Activated CD4-positive, alpha-beta T cell treated with anti-CD3 and anti-CD28 coated beads for 36 hours (primary cell): ENCODE measurements at regions not wholly inside any gene's neighbourhood (a gene's known extent, or its start where the extent isn't known, plus 50 kb on each side); places are given as distances from the start of the nearest gene placed in this dataset.

Source experiments
- ATAC-seq: fragments of 200-7000 bp; cut with Tn5 transposase; one replicate; pipeline ENCODE4 v1.10.0; 2021; ENCODE audit warnings: mild to moderate bottlenecking, moderate library complexity
- CTCF ChIA-PET: fragments of 350-600 bp; sonication (Branson Sonifier 250); formaldehyde crosslinking; loops from one replicate; lab custom pipeline; 2021; ENCODE audit warnings: antibody characterized with exemption; lab: Charles Lee
- POLR2A ChIA-PET: fragments of 350-600 bp; sonication (Branson Sonifier 250); formaldehyde crosslinking; loops from one replicate; lab custom pipeline; 2021; ENCODE audit warnings: antibody characterized with exemption, inconsistent platforms; lab: Charles Lee
- DNase-seq: peaks from one replicate; pipeline ENCODE4 v3.0.0-alpha.2; 2020
- H3K27ac Mint-ChIP-seq: one replicate; pipeline ENCODE4 v1.8.0; 2021; ENCODE audit warnings: mixed read lengths
- H3K27me3 Mint-ChIP-seq: one replicate; pipeline ENCODE4 v1.8.0; 2021; ENCODE audit warnings: mixed read lengths
- H3K36me3 Mint-ChIP-seq: one replicate; pipeline ENCODE4 v1.8.0; 2021; ENCODE audit warnings: low read depth, mixed read lengths
- H3K4me1 Mint-ChIP-seq: one replicate; pipeline ENCODE4 v1.8.0; 2021; ENCODE audit warnings: mixed read lengths
- H3K4me3 Mint-ChIP-seq: one replicate; pipeline ENCODE4 v1.8.0; 2021; ENCODE audit warnings: mild to moderate bottlenecking, moderate library complexity, mixed read lengths
- H3K9me3 Mint-ChIP-seq: one replicate; pipeline ENCODE4 v1.8.0; 2021; ENCODE audit warnings: low read depth, mixed read lengths
- intact Hi-C, 2 experiments: fragments of 100-400 bp; cut with DNase I in 1 of 2; cut with micrococcal nuclease in 1 of 2; formaldehyde crosslinking; loops; one replicate each; pipeline versions ENCODE4 v1.14.2 to v1.15.1; 2022 to 2024; cut with DNase I, micrococcal nuclease

- ChIA-PET CTCF (interaction anchor here (1.6 kb wide), 1 partner anchor 56 kb away, joined by 5 read pairs; no protein-coding TSS in a partner anchor), POLR2A (no interaction called here)
- Mint-ChIP-seq H3K4me3 (no peak overlapping the region), H3K36me3 (no peaks in the 10 kb centered on the region), H3K27me3 (peaks cover 6% of the 10 kb centered on the region), H3K9me3 (no peaks in the 10 kb centered on the region), H3K4me1 (peaks cover 29% of the 10 kb centered on the region), H3K27ac (no peak overlapping the region)
- no peak for DNase-seq
- no peak for ATAC-seq
- intact Hi-C loops, result loop anchor here in 1 of 2 experiments (5.0 kb wide), 1 partner anchor 36 kb away; no protein-coding TSS in a partner anchor
Observed at GRCh38 chr17:55582897-55583296, 71.6 kb upstream of the SMIM36 start.

GRCh38 chr17:55580596-55581133 lies 69.4 kb upstream of the SMIM36 start:
- intact Hi-C loops, result loop anchor here (1.0 to 5.0 kb wide), 3 partner anchors 33 to 154 kb away; no protein-coding TSS in a partner anchor
- Mint-ChIP-seq H3K27ac (no peak overlapping the region), H3K9me3 (no peaks in the 10 kb centered on the region), H3K36me3 (no peaks in the 10 kb centered on the region), H3K4me3 (no peak overlapping the region), H3K27me3 (peaks cover 6% of the 10 kb centered on the region), H3K4me1 (peaks cover 29% of the 10 kb centered on the region)
- ATAC-seq (peak; percentile 9), DNase-seq (no peak)
- ChIA-PET CTCF (interaction anchor here (0.6 to 1.6 kb wide), 3 partner anchors 21 to 252 kb away, joined by 3 to 5 read pairs (median 3); no protein-coding TSS in a partner anchor), POLR2A (interaction anchor here (0.7 kb wide), 1 partner anchor 44 kb away, joined by 3 read pairs; no protein-coding TSS in a partner anchor)

- intact Hi-C loops, result loop anchor here (1.0 to 10.0 kb wide), 10 partner anchors 47 to 1209 kb away; partner anchors contain the start of genes MMD (in 2 of the 2), COX11 (in 1 of the 2) and STXBP4 (in 1 of the 2)
- no peak overlapping the region for H3K4me3 Mint-ChIP-seq
- ChIA-PET POLR2A (interaction anchor here (0.9 to 1.6 kb wide), 4 partner anchors 16 to 157 kb away, joined by 3 to 5 read pairs (median 4); no protein-coding TSS in a partner anchor), CTCF (interaction anchor here (0.6 to 2.7 kb wide), 7 partner anchors 10 to 161 kb away, joined by 3 to 12 read pairs (median 6); no protein-coding TSS in a partner anchor)
- ATAC-seq (peak; percentile 16), DNase-seq (peak; percentile 67)
- peaks cover 7% of the 10 kb centered on the region for H3K27me3 Mint-ChIP-seq
- H3K27ac Mint-ChIP-seq, result no peak overlapping the region
- no peaks in the 10 kb centered on the region for H3K36me3 Mint-ChIP-seq
- H3K9me3 Mint-ChIP-seq, result no peaks in the 10 kb centered on the region
- H3K4me1 Mint-ChIP-seq, result peaks cover 24% of the 10 kb centered on the region
Observed at GRCh38 chr17:55577687-55578086, 66.4 kb upstream of the SMIM36 start.

- DNase-seq, result peak; percentile 87
- Mint-ChIP-seq H3K4me3 (no peak overlapping the region), H3K9me3 (no peaks in the 10 kb centered on the region), H3K27ac (no peak overlapping the region), H3K36me3 (no peaks in the 10 kb centered on the region), H3K4me1 (peaks cover 21% of the 10 kb centered on the region), H3K27me3 (peaks cover 8% of the 10 kb centered on the region)
- ATAC-seq, result peak; percentile 90
- ChIA-PET CTCF (interaction anchor here (0.6 to 2.7 kb wide), 7 partner anchors 9 to 161 kb away, joined by 3 to 12 read pairs (median 6); no protein-coding TSS in a partner anchor), POLR2A (interaction anchor here (0.9 to 1.6 kb wide), 4 partner anchors 15 to 157 kb away, joined by 3 to 5 read pairs (median 4); no protein-coding TSS in a partner anchor)
- intact Hi-C loops, result loop anchor here (1.0 to 10.0 kb wide), 11 partner anchors 30 to 1210 kb away; partner anchors contain the start of genes MMD (in 2 of the 2), COX11 (in 1 of the 2) and STXBP4 (in 1 of the 2)
Observed at GRCh38 chr17:55576996-55577586, 65.8 kb upstream of the SMIM36 start.

GRCh38 chr17:55576237-55576995 lies 65.2 kb upstream of the SMIM36 start:
- intact Hi-C loops, result loop anchor here (1.0 to 10.0 kb wide), 8 partner anchors 29 to 1210 kb away; partner anchors contain the start of genes MMD (in 2 of the 2), COX11 (in 1 of the 2) and STXBP4 (in 1 of the 2)
- Mint-ChIP-seq H3K27ac (no peak overlapping the region), H3K4me3 (no peak overlapping the region), H3K36me3 (no peaks in the 10 kb centered on the region), H3K9me3 (no peaks in the 10 kb centered on the region), H3K4me1 (peaks cover 14% of the 10 kb centered on the region), H3K27me3 (peaks cover 8% of the 10 kb centered on the region)
- DNase-seq (peak; percentile 47), ATAC-seq (peak; percentile 28)
- CTCF ChIA-PET, result interaction anchor here (1.2 to 2.7 kb wide), 5 partner anchors 9 to 159 kb away, joined by 4 to 12 read pairs (median 6); no protein-coding TSS in a partner anchor
- POLR2A ChIA-PET, result interaction anchor here (0.7 to 1.6 kb wide), 4 partner anchors 14 to 156 kb away, joined by 3 to 5 read pairs (median 3); no protein-coding TSS in a partner anchor

GRCh38 chr17:55575058-55575636 lies 63.9 kb upstream of the SMIM36 start:
- peaks cover 5% of the 10 kb centered on the region for H3K4me1 Mint-ChIP-seq
- H3K27ac Mint-ChIP-seq, result no peak overlapping the region
- H3K9me3 Mint-ChIP-seq, result no peaks in the 10 kb centered on the region
- DNase-seq (no peak), ATAC-seq (no peak)
- CTCF ChIA-PET, result no interaction called here
- H3K36me3 Mint-ChIP-seq, result no peaks in the 10 kb centered on the region
- POLR2A ChIA-PET, result no interaction called here
- intact Hi-C loops, result loop anchor here (5.0 to 10.0 kb wide), 3 partner anchors 153 to 610 kb away; partner anchors contain the start of genes COX11 (in 1 of the 2), MMD (in 1 of the 2) and STXBP4 (in 1 of the 2)
- peaks cover 11% of the 10 kb centered on the region for H3K27me3 Mint-ChIP-seq
- no peak overlapping the region for H3K4me3 Mint-ChIP-seq

GRCh38 chr17:55572599-55572998 lies 61.3 kb upstream of the SMIM36 start:
- Mint-ChIP-seq H3K27me3 (peaks cover 13% of the 10 kb centered on the region), H3K9me3 (no peaks in the 10 kb centered on the region), H3K36me3 (no peaks in the 10 kb centered on the region), H3K4me3 (no peak overlapping the region), H3K4me1 (peaks cover 3% of the 10 kb centered on the region), H3K27ac (no peak overlapping the region)
- ChIA-PET POLR2A (no interaction called here), CTCF (interaction anchor here (1.2 to 1.6 kb wide), 2 partner anchors 22 to 29 kb away, joined by 3 to 5 read pairs; no protein-coding TSS in a partner anchor)
- intact Hi-C loops, result loop anchor here in 1 of 2 experiments (10.0 kb wide), 1 partner anchor 608 kb away; the partner anchor contains the start of genes COX11 and STXBP4
- DNase-seq (no peak), ATAC-seq (no peak)

- Mint-ChIP-seq H3K27ac (no peak overlapping the region), H3K36me3 (no peaks in the 10 kb centered on the region), H3K4me3 (no peak overlapping the region), H3K27me3 (peaks cover 13% of the 10 kb centered on the region), H3K4me1 (peaks cover 3% of the 10 kb centered on the region), H3K9me3 (no peaks in the 10 kb centered on the region)
- POLR2A ChIA-PET, result no interaction called here
- no peak for DNase-seq
- no peak for ATAC-seq
- CTCF ChIA-PET, result interaction anchor here (0.6 to 1.6 kb wide), 2 partner anchors 18 to 29 kb away, joined by 4 to 5 read pairs; no protein-coding TSS in a partner anchor
- intact Hi-C loops, result loop anchor here in 1 of 2 experiments (10.0 kb wide), 1 partner anchor 607 kb away; the partner anchor contains the start of genes COX11 and STXBP4
Observed at GRCh38 chr17:55572139-55572538, 60.9 kb upstream of the SMIM36 start.

GRCh38 chr17:55571095-55571494 lies 59.8 kb upstream of the SMIM36 start:
- POLR2A ChIA-PET, result no interaction called here
- intact Hi-C loops, result loop anchor here in 1 of 2 experiments (10.0 kb wide), 1 partner anchor 606 kb away; the partner anchor contains the start of genes COX11 and STXBP4
- no peak overlapping the region for H3K4me3 Mint-ChIP-seq
- CTCF ChIA-PET, result interaction anchor here (1.2 kb wide), 1 partner anchor 31 kb away, joined by 3 read pairs; no protein-coding TSS in a partner anchor
- no peak overlapping the region for H3K27ac Mint-ChIP-seq
- ATAC-seq (no peak), DNase-seq (no peak)
- peaks cover 7% of the 10 kb centered on the region for H3K4me1 Mint-ChIP-seq
- no peaks in the 10 kb centered on the region for H3K9me3 Mint-ChIP-seq
- no peaks in the 10 kb centered on the region for H3K36me3 Mint-ChIP-seq
- peaks cover 18% of the 10 kb centered on the region for H3K27me3 Mint-ChIP-seq

GRCh38 chr17:55570391-55570790 lies 59.1 kb upstream of the SMIM36 start:
- intact Hi-C loops, result loop anchor here in 1 of 2 experiments (10.0 kb wide), 1 partner anchor 606 kb away; the partner anchor contains the start of genes COX11 and STXBP4
- Mint-ChIP-seq H3K4me3 (no peak overlapping the region), H3K27me3 (peaks cover 23% of the 10 kb centered on the region), H3K36me3 (no peaks in the 10 kb centered on the region), H3K9me3 (no peaks in the 10 kb centered on the region), H3K4me1 (peaks cover 7% of the 10 kb centered on the region), H3K27ac (no peak overlapping the region)
- ATAC-seq (no peak), DNase-seq (no peak)
- ChIA-PET POLR2A (no interaction called here), CTCF (interaction anchor here (0.7 to 1.2 kb wide), 3 partner anchors 32 to 53 kb away, joined by 3 read pairs; no protein-coding TSS in a partner anchor)
